GOT3 (cell line): ENCODE measurements at regions not wholly inside any gene's neighbourhood (a gene's known extent, or its start where the extent isn't known, plus 50 kb on each side); places are given as distances from the start of the nearest gene placed in this dataset.
A peak's percentile ranks its signal among the peaks of the same experiment; 100 is the strongest.

Source experiments
- DNase-seq: peaks from one replicate; lab custom pipeline; 2025; ENCODE audit warnings: mixed read lengths; lab: John Stamatoyannopoulos, UW

DNA sequence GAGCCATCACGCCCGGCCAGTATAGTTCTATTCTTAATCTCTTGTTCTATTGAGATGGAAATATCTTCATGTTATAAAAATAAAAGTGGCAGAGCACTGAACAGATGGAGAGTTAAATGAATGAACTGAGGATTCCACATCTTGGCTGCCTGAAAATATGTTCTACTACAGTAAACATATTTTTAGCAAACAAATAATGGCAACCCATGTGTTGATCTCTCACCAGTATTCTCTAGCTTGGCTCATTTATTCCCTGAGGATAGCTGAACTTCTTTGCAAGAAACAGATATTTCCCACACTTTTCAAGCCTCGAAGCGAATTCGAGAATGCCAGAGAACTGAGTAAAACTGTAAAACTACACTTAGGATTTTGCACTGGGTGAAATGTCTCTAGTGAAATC lies 58.9 kb downstream of the DIRAS3 start:
- DNase-seq = no peak

DNA sequence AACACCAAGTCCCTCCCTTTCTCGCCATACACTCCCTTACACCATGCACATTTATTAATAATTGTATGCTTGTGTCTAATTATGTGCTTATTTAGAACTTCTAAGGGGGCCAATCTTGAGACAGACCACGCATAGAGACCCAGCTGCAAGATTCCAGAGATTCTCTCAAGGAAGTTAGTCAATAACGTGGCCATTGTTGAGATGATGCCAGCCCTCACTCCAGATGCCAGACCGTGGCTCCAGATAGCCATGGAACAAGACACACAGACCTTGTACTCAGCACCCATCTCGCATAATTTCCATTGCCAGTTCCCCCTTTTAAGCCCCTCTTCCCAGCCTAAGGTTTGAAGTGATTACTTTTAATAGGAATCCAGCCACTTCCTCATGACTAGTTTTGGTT lies 62.4 kb downstream of the DIRAS3 start:
- DNase-seq = no peak

DNA sequence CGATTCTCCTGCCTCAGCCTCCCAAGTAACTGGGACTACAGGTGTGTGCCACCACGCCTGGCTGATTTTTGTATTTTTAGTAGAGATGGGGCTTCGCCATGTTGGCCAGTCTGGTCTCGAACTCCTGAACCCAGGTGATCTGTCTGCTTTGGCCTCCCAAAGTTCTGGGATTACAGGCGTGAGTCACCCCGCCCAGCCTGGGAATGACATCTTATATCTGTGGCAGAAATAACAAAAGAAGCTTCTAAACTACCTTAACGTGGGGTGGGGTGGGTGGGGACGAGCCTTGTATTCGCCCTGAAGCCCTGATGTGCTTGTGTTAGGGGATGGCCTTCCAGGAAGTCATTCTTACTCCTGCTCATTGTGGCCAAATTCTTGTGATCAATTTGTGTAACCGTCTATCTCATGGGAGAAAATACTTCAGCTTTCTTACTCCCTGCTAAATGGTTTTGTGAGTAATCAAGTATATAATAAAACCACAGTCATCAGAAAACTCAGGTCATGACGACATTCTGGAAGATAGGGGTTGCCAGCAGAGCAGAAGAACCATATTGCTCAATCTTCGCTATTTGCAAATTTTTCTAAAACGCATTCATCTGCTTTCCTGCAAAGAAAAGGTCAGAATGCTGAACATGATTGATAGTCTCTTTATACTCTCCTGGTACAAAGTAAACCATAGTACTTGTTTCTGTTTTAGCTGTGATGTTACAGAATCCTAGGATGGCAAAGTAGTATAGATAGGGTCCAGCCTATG lies 63.2 kb downstream of the DIRAS3 start:
- peak; percentile 39 for DNase-seq

DNA sequence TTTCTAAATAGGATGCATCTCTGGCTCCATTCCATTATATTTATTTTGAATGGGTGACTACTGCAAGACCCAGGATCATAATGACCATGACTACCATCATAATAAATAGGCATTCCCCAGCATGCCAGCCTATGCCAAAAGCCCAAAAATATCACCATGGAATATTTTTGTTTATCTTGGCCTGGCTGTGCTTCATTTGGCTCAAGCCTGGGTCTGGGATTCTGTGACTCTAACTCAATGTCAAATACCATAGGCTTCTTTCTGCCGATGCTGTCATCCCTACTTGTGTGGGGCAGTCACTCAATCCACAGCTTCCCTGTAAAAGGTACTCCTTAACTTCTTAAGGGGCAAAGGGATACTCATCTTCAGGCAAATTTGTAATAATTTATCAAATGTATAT lies 66.6 kb downstream of the DIRAS3 start:
- no peak for DNase-seq

DNA sequence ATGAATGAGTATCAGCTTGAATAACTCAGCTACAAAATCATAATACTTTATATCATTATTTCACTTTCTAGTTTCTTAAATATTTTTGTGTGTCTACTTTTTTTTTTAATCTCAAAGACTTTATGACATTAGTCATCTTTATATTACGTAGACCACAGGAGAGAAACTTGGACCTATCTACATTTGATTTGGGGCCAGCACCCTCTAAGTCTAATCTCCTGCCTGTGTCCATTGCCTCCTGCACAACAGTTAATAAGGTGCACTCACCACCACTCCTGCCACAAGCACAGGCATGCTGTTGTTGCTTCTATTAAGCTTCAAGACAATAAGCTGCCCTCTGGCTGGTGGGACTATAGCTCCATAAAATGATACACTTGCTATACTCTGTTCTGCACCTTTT lies 70.4 kb downstream of the DIRAS3 start:
- DNase-seq = no peak

DNA sequence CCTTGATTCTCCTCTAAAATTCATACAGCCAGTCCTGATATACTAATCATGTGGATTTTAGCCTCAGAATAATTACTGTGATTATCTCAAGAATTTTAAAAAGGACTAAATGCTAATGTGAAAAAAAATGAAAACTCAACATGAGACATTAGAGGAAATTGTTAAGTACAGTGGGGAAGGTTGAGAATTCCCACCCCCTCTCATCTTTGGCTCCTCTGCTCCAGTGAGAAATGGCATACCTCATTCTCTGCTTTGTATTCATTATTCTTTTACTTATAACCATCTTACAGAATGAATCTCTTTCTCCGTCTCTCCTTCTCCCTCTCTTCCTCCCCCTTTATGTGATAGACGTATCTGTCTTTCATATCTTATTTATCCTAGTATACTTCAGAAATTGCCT lies 70.9 kb downstream of the DIRAS3 start:
- DNase-seq = no peak

- DNase-seq = no peak
Observed at GRCh38 chr1:67978890-67979516, 71.4 kb downstream of the DIRAS3 start.

- DNase-seq = no peak
Observed at GRCh38 chr1:67977756-67978155, 72.7 kb downstream of the DIRAS3 start.

DNA sequence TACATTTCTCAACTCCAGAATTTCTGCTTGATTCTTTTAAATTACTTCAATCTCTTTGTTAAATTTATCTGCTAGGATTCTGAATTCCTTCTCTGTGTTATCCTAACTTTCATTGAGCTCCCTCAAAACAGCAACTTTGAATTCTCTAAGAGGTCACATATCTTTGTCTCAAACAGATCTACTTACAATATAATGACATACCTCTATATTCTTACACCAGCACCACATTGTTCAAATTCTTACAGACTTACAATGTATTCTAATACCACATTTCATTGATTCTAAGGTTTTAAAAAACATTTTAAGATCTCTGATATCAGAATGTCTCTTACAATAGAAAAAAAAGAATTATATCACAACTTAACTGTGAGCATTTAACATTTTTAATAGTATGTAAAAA lies 77.4 kb downstream of the DIRAS3 start:
- no peak for DNase-seq

- DNase-seq = no peak
Observed at GRCh38 chr1:67970088-67970487, 80.3 kb downstream of the DIRAS3 start.

DNA sequence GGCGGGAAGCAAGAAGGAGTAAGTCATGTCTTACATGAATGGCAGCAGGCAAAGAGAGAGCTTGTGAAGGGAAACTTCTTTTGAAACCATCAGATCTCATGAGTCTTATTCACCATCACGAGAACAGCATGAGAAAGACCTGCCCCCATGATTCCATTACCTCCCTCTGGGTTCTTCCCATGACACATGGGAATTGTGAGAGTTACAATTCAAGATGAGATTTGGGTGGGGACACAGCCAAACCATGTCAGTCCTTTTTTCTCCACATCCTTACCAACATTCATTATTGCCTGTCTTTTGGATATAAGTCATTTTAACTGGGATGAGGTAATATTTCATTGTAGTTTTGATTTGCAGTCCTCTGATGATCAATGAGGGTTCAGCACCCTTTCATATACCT lies 81.0 kb downstream of the DIRAS3 start:
- no peak for DNase-seq

DNA sequence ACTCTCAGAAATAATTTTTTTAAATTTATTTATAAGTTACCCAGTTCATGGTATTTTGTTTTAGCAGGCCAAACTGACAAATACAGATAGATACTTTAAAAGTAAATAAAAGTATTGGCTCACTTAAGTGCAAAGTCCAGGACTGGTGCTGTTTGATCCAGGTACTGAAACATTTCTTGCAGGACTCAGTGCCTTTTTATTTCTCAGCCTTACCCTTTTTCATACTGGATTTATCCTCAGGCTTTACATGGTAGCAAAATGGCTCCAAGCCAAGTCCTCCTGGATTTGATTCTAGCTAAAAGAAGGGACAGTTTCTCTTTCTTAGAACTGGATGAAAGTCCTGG lies 83.8 kb downstream of the DIRAS3 start:
- no peak for DNase-seq

- DNase-seq = no peak
Observed at GRCh38 chr1:67965995-67966665, 84.3 kb downstream of the DIRAS3 start.

DNA sequence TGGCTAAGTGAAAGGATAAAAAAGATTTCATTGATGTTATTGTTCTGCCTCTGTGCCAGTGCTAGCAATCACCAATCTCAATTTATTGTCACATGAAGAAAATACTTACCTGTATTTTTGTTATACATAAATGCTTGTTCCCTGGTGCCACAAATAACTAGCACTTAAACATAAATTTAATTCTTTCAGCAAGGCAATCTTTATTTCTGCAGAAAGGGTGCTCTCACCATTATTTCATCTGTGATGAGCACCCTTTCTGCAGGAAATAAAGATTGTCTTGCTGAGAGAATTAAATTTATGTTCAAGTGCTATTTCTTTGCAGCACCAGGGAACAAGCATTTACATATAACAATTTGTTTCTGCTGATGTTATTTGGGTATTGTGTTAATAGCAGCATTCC lies 87.2 kb downstream of the DIRAS3 start:
- no peak for DNase-seq

GRCh38 chr1:67960766-67961165 lies 89.7 kb downstream of the DIRAS3 start:
- no peak for DNase-seq

GRCh38 chr1:67958472-67958871 lies 92.0 kb downstream of the DIRAS3 start:
- DNase-seq = no peak

- no peak for DNase-seq
Observed at GRCh38 chr1:67957066-67957465, 93.4 kb downstream of the DIRAS3 start.

DNA sequence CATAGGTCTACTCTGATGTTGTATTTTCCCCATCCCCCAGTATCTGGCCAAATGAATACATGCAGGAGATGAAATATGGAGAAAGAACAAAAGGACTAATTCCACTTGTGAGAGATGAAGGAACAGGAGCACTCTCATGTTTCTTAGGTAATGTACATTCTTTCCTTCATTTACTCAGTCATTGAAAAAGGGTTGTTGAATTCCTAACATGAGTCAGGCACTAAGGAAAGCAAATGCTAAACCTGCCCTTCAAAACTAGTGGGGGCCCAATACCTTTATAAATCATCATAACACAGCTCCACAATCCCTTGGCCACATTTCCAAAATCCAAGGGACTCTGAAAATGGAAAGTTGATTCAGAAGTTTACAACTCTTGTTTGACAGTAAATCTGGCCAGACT lies 94.3 kb downstream of the DIRAS3 start:
- no peak for DNase-seq

GRCh38 chr1:67955591-67955990 lies 94.8 kb downstream of the DIRAS3 start:
- DNase-seq = no peak

- no peak for DNase-seq
Observed at GRCh38 chr1:67953301-67953700, 97.1 kb downstream of the DIRAS3 start.

- no peak for DNase-seq
Observed at GRCh38 chr1:67952071-67952470, 98.4 kb downstream of the DIRAS3 start.

GRCh38 chr1:67951014-67951413 lies 99.4 kb downstream of the DIRAS3 start:
- DNase-seq = no peak
